Jurkat, Clone E6-1 (cell line): ENCODE measurements at regions not wholly inside any gene's neighbourhood (a gene's known extent, or its start where the extent isn't known, plus 50 kb on each side); places are given as distances from the start of the nearest gene placed in this dataset.

Experiments used
- DNase-seq: peaks from one replicate; pipeline ENCODE4 v3.0.0-alpha.2; 2011; ENCODE audit warnings: low read depth, low spot score
- H3K4me3 ChIP-seq: 2 replicates; pipeline ENCODE4 v1.5.1; 2011; ENCODE audit warnings: mild to moderate bottlenecking, low read length, control low read depth, moderate library complexity

- DNase-seq: no peak
- H3K4me3 ChIP-seq: no peak overlapping the region
Observed at GRCh38 chr2:15861898-15862297, 78.5 kb upstream of the MYCN start.

GRCh38 chr2:15863089-15863488, 77.3 kb upstream of the MYCN start:
- H3K4me3 ChIP-seq: no peak overlapping the region

DNA sequence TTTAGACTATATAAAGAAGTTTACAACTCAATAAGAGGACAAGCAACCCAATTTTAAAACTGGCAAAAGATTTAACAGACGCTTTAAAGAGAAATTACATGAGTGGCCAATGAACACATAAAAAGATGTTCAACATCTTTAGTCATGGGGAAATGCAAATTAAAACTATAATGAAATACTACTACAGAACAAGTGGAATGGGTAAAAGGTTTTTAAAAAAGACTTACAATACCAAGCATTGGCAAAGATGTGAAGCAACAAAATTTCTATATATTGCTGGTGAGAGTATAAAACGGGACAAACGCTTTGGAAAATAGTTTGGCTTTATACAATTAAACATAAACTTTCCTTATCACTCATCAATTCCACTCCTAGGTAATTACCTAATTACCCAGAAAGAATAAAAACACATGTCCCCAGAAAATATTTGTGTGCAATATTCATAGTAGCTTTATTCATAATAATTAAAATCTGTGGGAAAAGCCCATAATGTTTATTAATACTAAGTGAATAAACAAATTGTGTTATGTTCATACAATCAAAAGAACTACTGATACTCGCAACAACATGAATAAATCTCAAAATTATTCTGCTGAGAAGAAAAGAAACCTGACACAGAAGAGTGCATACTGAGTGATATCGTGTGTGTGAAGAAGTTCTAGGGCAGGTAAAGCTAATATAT, 76.7 kb upstream of the MYCN start:
- H3K4me3 ChIP-seq: no peak overlapping the region
- no peak for DNase-seq

More at GRCh38 chr2:15863089-15863488, 77.3 kb upstream of the MYCN start:
- no peak for DNase-seq

DNA sequence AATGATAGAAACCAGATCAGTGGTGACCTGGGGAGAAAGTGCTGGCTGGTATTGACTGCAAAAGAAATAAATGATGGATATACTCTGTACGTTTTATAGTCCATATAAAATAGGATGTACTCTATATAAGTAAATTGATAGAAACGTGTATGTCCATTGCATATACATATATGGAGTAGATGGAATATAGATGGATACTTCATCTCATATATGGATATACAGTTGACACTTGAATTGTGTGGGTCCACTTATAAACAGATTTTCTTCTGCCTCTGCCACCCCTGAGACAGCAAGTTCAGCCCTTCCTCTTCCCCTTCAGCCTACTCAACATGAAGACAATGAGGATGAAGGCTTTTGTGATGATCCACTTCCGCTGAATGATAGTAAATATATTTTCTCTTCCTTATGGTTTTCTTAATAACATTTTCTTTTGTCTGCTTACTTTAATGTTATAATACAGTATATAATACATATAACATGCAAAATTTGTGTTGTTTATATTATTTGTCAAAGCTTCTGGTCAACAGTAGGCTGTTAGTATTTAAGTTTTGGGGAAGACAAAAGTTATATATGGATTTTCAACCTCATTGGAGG, 76.1 kb upstream of the MYCN start:
- DNase-seq: no peak
- H3K4me3 ChIP-seq: no peak overlapping the region

- no peak for DNase-seq
Observed at GRCh38 chr2:15865923-15866322, 74.4 kb upstream of the MYCN start.

DNA sequence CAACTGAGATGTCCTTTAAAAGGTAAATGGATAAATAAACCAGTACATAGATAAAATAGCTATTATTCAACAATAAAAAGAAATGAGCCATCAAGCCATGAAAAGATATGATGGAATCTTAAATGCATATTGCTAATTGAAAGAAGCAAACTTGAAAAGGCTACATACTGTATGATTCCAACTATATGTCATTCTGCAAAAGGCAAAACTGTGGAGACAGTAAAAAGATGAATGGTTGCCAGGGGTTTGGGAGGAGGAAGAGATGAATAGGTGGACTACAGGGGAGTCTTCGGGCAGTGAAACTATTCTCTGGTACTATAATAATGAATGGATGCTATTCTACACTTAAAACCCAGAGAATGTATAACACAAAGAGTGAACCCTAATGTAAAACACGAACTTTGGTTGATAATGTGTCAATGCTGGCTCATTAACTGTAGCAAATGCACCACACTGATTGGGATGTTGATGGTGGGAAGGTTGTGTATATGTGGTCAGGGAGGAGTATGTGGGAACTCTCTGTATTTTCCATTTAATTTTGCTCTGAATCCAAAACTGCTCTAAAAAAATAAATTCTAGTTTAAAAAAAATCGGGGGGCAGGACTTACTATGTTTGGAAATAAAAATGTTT, 73.7 kb upstream of the MYCN start:
- no peak for DNase-seq
- no peak overlapping the region for H3K4me3 ChIP-seq

More at GRCh38 chr2:15865923-15866322, 74.4 kb upstream of the MYCN start:
- no peak overlapping the region for H3K4me3 ChIP-seq

DNA sequence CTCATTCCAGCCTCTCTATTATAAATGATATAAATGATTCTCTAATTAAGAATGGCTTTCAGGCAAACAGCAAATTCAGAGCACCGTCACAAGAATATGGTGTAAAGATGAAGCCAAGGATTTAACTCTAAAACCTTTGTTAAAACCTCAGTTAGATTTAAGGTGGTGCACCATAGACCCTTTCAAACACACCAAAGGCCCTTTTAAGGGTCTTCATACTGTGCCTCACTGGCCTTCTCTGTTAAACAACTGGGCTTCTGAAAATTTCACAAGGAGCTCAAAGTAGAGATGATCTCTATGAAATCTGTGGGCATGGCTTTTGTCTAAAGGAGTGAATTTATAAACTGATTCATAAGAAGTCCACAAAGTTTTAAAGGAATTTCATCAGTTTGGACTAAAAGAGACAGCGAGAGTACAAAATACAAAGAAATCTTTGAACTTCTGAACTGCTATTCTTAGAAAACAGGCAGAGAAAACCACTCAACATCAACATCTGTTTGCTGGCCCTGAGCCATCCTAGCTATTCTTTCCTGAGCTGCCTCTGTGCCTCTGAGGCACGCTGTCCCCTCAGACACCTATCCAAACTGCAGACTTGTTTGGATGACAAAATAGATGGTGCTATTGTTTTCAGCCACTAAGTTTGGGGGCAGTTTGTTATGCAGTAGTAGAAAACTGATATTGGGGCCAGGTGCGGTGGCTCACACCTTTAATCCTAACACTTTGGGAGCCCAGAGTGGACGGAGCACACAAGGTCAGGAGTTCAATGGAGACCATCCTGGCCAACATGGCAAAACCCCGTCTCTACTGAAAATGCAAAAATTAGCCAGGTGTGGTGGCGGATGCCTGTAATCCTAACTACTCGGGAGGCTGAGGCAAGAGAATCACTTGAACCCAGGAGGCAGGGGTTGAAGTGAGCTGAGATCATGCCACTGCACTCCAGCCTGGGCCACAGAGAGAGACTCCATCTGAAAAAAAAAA, 72.9 kb upstream of the MYCN start:
- DNase-seq: no peak

DNA sequence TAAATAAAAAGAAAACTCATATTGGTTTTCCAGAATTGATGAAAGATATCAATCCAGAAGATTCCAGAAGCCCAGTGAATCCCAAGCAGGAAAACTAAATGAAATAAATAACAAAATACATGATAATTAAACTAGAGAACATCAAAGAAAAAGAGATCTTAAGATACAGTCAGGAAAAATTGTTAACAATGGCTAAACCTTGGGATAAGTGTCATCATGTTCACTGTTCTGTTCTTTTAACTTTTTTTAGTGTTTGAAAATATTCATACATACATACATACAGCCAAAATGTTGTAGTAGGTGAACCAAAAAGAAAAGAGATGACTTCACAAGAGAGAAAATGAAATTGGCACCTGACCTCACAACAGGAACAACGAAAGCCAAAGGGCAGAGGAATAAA, 72.2 kb upstream of the MYCN start:
- DNase-seq: no peak
- H3K4me3 ChIP-seq: no peak overlapping the region

More for the DNA sequence above, 72.9 kb upstream of the MYCN start:
- H3K4me3 ChIP-seq: no peak overlapping the region

- DNase-seq: no peak
- no peak overlapping the region for H3K4me3 ChIP-seq
Observed at GRCh38 chr2:15868704-15869103, 71.6 kb upstream of the MYCN start.

DNA sequence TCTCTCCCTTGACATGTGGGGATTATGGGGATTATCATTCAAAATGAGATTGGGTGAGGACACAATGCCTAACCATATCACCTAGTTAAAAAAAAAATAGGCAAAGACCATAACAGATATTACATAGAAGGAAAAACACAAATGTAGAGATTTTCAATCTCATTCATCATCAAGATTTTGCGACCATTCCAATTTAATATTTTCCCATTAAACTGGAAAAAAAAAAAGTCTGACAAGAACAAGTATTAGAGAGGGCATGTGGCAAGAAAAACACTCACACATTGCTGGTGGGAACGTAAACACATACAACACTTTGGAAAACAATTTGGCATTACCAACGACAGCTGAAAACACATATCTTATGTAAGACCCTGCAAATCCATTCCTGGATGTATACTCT, 71.0 kb upstream of the MYCN start:
- no peak overlapping the region for H3K4me3 ChIP-seq
- no peak for DNase-seq

- DNase-seq: no peak
- no peak overlapping the region for H3K4me3 ChIP-seq
Observed at GRCh38 chr2:15869871-15870270, 70.5 kb upstream of the MYCN start.

GRCh38 chr2:15870565-15870964, 69.8 kb upstream of the MYCN start:
- no peak for DNase-seq

GRCh38 chr2:15871239-15871783, 69.0 kb upstream of the MYCN start:
- no peak for DNase-seq
- H3K4me3 ChIP-seq: no peak overlapping the region

More at GRCh38 chr2:15870565-15870964, 69.8 kb upstream of the MYCN start:
- H3K4me3 ChIP-seq: no peak overlapping the region

DNA sequence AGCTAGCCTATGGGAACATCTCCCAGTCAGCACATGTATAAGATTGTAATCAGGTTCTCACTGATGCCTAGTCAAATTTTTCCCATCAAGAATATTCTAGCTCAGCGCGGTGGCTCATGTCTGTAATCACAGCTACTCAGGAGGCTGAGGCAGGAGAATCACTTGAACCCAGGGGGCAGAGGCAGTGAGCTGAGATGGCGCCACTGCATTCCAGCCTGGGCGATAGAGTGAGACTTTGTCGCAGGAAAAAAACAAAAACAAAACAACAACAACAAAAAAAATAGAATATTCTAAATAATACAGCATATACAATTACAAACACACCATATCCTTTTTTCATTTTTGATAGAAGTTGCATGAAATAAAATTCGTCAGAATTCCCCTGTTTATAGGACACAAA, 67.5 kb upstream of the MYCN start:
- DNase-seq: no peak

DNA sequence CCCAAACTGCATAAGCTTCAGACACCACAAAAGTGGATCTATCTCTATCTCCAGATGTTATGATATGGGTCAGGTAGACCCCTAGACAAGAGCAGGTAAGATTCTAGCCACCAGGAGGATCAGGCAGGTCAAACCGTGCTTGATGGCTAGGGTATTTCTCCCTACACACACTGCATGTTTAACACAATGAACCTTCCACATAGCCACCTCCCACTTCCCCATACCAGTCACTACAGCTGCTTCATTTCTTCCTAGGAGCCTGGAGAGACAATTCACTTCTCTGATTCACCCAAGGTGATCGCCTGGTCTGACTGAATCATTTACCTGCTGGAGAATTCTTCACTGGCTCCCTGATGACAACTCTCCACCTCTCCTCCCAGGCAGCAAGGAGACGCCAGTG, 66.0 kb upstream of the MYCN start:
- H3K4me3 ChIP-seq: no peak overlapping the region
- no peak for DNase-seq

More for the DNA sequence above, 67.5 kb upstream of the MYCN start:
- no peak overlapping the region for H3K4me3 ChIP-seq

GRCh38 chr2:15874854-15875804, 65.2 kb upstream of the MYCN start:
- no peak for DNase-seq
- H3K4me3 ChIP-seq: no peak overlapping the region

GRCh38 chr2:15875969-15876705, 64.2 kb upstream of the MYCN start:
- no peak for DNase-seq
- no peak overlapping the region for H3K4me3 ChIP-seq
